ENCODE measurements at regions not wholly inside any gene's neighbourhood (a gene's known extent, or its start where the extent isn't known, plus 50 kb on each side); places are given as distances from the start of the nearest gene placed in this dataset.
A peak's percentile ranks its signal among the peaks of the same experiment; 100 is the strongest.

DNA sequence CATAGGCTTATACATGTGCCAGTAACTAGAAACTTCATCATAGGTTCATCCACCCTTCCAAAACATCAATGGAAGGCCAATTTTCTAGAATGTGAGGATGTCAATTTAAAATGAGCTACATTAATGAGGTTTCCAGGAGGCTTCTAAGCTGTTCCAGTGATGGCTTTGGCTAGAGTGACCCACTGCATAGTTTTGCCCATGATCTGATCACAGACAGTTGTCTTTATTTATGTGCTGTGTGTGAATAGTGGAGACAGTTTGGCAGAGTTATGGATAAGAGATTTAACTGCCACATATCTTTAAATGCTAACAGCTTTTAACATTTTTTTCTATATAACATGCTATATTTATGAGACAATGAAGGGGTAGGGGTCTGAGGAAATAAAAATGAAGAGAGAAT, 139.0 kb upstream of the ZNF462 start:
- TF ChIP-seq, protein P1, sequence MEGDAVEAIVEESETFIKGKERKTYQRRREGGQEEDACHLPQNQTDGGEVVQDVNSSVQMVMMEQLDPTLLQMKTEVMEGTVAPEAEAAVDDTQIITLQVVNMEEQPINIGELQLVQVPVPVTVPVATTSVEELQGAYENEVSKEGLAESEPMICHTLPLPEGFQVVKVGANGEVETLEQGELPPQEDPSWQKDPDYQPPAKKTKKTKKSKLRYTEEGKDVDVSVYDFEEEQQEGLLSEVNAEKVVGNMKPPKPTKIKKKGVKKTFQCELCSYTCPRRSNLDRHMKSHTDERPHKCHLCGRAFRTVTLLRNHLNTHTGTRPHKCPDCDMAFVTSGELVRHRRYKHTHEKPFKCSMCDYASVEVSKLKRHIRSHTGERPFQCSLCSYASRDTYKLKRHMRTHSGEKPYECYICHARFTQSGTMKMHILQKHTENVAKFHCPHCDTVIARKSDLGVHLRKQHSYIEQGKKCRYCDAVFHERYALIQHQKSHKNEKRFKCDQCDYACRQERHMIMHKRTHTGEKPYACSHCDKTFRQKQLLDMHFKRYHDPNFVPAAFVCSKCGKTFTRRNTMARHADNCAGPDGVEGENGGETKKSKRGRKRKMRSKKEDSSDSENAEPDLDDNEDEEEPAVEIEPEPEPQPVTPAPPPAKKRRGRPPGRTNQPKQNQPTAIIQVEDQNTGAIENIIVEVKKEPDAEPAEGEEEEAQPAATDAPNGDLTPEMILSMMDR (IDR thresholded peaks at IDR 0.05; ENCODE audit: insufficient read depth, missing control alignments): no peak
- no peak for DNase-seq (ENCODE audit: insufficient read length, low spot score)
- FAIRE-seq: no peak

DNA sequence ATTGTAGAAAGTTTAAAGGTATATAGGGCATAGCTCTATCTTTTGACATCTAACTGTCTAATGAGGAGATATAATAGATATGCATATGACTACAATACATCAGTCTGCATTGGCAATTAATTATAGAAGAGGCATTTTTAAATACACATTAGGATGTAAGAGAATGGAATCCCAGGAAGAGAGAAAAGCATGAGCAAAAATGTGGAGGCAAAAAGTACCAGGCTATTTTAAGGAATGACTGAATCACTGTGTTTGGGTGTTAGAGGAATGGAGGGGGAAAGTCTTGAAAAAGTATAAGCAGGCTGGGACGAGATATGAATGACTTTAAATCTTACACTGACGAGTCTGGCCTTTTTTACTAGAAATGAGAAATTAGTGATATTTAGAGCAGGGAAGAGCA, 138.4 kb upstream of the ZNF462 start:
- FAIRE-seq (no peak), DNase-seq (ENCODE audit: insufficient read length, low spot score) (no peak)
- TF ChIP-seq, protein P1 (IDR thresholded peaks at IDR 0.05; ENCODE audit: insufficient read depth, missing control alignments): no peak

DNA sequence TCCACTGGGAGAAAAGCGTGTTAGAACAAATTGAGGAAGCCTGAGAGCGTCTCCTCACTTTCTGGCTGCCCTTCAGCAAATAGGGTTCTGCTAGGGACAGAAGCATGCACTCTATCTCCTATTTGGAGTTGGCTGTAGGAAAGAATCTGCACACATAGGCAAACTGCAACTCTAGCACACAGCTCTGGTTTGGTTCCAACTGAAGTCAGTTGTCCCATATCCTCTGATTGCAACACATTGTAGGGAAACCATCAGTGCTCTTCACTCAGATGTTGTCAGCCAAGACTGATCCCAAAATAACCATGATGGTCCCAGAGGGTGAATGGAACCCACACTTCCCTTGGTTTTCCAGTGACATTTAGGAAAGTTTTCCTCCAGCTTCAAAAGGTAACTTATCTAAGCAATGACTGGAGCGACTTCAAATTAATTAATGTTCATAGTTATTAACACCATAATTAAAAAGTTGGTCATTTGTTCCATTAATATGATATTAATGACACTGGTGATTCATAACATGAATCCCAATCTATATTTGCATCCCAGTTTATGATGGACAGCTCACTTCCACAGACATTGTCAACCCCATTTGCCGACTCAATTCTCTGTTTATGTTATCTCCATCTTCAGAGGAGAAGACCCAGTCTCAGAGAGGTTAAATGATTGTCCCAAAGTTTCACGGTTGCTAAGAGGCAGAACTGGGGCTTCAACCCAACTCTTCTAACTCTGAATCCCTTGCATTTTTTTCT, 136.7 kb upstream of the ZNF462 start:
- FAIRE-seq (no peak), DNase-seq (ENCODE audit: insufficient read length, low spot score) (no peak)
- TF ChIP-seq, protein P1 (IDR thresholded peaks at IDR 0.05; ENCODE audit: insufficient read depth, missing control alignments): no peak

DNA sequence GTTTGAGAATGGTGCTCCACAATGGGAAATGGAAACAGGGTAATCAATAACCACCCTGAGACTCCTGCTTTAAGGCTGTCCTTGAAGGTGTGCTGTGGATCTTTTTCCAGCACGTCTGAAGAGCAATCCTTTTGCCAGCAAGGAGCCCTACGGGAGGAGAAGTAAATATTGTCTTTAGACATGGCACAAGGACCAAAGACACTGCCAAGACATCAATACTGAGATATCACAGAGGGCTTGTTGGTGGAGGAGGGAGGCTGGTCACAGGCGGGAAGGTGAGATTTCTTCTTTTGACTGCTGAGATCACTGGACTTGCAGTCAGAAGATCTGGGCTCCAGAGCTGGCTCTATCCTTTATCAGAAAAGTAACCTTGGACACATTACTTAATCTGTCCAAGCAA, 135.0 kb upstream of the ZNF462 start:
- FAIRE-seq: no peak

DNA sequence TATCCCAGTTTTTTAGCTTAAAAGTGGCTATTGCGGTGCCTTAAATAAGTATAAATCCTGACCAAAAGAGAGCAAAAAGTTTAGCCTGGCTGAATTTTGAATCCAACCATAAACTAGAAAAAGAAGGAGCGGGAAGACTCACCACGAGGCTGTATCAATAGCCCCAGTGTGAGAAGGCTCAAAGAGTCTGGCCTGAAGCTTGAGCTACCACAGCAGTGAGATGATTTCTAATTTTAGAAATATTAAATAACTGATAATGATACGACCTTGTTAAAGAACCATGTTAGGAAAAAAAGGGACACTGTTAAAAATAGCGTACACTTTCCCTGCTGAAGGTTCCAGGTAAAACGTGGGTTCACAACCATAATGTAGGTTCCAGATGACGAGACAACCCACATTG, 134.1 kb upstream of the ZNF462 start:
- no peak for DNase-seq (ENCODE audit: insufficient read length, low spot score)
- no peak for FAIRE-seq
- TF ChIP-seq, protein P1 (IDR thresholded peaks at IDR 0.05; ENCODE audit: insufficient read depth, missing control alignments): no peak

More for the DNA sequence above, 135.0 kb upstream of the ZNF462 start:
- DNase-seq (ENCODE audit: insufficient read length, low spot score): no peak
- TF ChIP-seq, protein P1 (IDR thresholded peaks at IDR 0.05; ENCODE audit: insufficient read depth, missing control alignments): no peak

DNA sequence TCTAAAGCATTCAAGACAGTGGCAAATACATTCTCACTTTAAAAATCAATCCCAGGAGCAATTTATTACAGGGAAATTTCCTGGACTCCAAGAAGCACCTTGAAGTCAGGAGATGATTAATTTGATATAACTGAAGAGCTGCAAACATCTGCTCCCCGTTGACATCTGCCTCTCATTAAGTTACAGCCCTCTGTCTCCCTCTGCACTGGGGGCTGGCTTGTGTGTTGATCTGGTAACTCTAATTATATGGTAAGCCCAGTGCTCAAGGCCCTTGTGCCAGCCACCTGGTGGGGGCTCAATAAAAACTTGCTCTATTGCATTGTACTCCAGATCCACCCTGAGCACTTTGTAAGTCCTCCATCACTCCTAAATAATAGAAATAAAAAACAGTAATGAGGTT, 131.1 kb upstream of the ZNF462 start:
- TF ChIP-seq, protein P1 (IDR thresholded peaks at IDR 0.05; ENCODE audit: insufficient read depth, missing control alignments): no peak
- FAIRE-seq (peak; percentile 44), DNase-seq (ENCODE audit: insufficient read length, low spot score) (no peak)

DNA sequence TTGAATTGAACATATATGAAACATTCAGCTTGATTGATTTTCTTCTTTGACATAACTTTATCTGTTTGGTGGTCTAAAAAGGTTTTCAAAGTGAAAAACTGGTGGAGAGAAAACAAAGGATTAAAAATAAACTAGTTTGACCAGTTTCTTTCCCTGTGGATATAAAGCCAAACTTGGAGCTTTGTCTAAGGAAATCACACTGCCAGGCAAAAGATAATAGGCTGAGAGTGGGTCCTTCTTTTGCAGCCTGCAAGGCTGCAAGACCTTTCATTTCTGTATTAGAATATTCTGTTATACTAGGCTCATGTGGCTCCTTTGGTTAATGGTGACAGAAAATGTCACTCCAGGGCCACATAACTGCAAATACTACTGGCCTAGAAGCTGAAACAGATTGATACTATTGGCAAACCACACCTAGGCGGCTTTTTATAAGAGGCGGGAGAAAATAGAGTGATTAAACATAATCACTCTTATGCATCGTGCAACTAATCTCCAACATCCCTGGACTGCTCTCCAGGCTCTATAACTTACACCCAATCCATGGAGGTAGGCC, 129.1 kb upstream of the ZNF462 start:
- FAIRE-seq (no peak), DNase-seq (ENCODE audit: insufficient read length, low spot score) (no peak)
- TF ChIP-seq, protein P1 (IDR thresholded peaks at IDR 0.05; ENCODE audit: insufficient read depth, missing control alignments): no peak
